SU-DHL-6 (cell line): ENCODE measurements at regions not wholly inside any gene's neighbourhood (a gene's known extent, or its start where the extent isn't known, plus 50 kb on each side); places are given as distances from the start of the nearest gene placed in this dataset.
"Not testable (repeated sequence)": the region's sequence is repeated elsewhere in the genome, so short reads cannot be mapped to it uniquely, and the experiment has no call there.

Experiments used
- H2AFZ ChIP-seq: fragments of 200-600 bp; sonication (generic); 2 replicates; pipeline ENCODE4 v1.6.1; 2014; ENCODE audit warnings: low read depth, mild to moderate bottlenecking, moderate library complexity, mixed read lengths, antibody characterized with exemption, low read length; ENCODE audit not compliant: severe bottlenecking
- H3F3A ChIP-seq: fragments of 200-600 bp; shearing (Covaris generic); 2 replicates; pipeline ENCODE4 v1.6.0; 2016; ENCODE audit warnings: antibody characterized with exemption, mild to moderate bottlenecking; ENCODE audit not compliant: insufficient read depth
- H3K27ac ChIP-seq: fragments of 200-600 bp; sonication (generic); 2 replicates; pipeline ENCODE4 v1.5.1; 2016; ENCODE audit warnings: low read depth, mild to moderate bottlenecking, low read length, moderate library complexity, mixed read lengths
- H3K27me3 ChIP-seq: fragments of 200-600 bp; sonication (generic), shearing (Covaris generic); 2 replicates; pipeline ENCODE4 v1.6.0; 2014; ENCODE audit warnings: mild to moderate bottlenecking, low read length
- H3K36me3 ChIP-seq: fragments of 200-600 bp; sonication (generic); 2 replicates; pipeline ENCODE4 v1.6.1; 2014; ENCODE audit warnings: mild to moderate bottlenecking, low read length, mixed read lengths
- H3K4me2 ChIP-seq: fragments of 300-600, 200-600 bp; shearing (Covaris generic), sonication (generic); 2 replicates; pipeline ENCODE4 v1.6.0; 2014; ENCODE audit warnings: low read length, low read depth, mild to moderate bottlenecking; ENCODE audit not compliant: poor library complexity, severe bottlenecking
- H3K4me3 ChIP-seq: fragments of 200-600 bp; sonication (generic); 2 replicates; pipeline ENCODE4 v1.5.1; 2014; ENCODE audit warnings: antibody characterized with exemption, low read length, mild to moderate bottlenecking, mixed read lengths; ENCODE audit not compliant: insufficient read depth, poor library complexity, severe bottlenecking
- H3K79me2 ChIP-seq: fragments of 200-600 bp; sonication (generic); 2 replicates; pipeline ENCODE4 v1.6.1; 2014; ENCODE audit warnings: mild to moderate bottlenecking, low read length, moderate library complexity; ENCODE audit not compliant: insufficient read depth
- H3K9ac ChIP-seq: fragments of 200-600 bp; sonication (generic); 2 replicates; pipeline ENCODE4 v1.7.0; 2014; ENCODE audit warnings: mild to moderate bottlenecking, low read length
- H3K9me2 ChIP-seq: fragments of 200-600 bp; sonication (generic); replicated peaks from 2 replicates; pipeline ENCODE4 v1.6.1; 2014; ENCODE audit warnings: low read length; ENCODE audit not compliant: insufficient read depth
- H3K9me3 ChIP-seq: fragments of 200-600 bp; sonication (generic); 2 replicates; pipeline ENCODE4 v1.6.1; 2014; ENCODE audit warnings: low read length, mixed read lengths; ENCODE audit not compliant: insufficient read depth
- H4K20me1 ChIP-seq: fragments of 200-600 bp; sonication (generic); 2 replicates; pipeline ENCODE4 v1.6.1; 2014; ENCODE audit warnings: low read depth, mild to moderate bottlenecking, antibody characterized with exemption, low read length, moderate library complexity, mixed read lengths
- CTCF ChIP-seq: fragments of 200-600 bp; sonication (generic); IDR thresholded peaks from one replicate; pipeline ENCODE4 v1.5.1; 2017; ENCODE audit warnings: antibody characterized with exemption, mild to moderate bottlenecking, low read length, moderate library complexity; ENCODE audit not compliant: insufficient read depth, poor library complexity, severe bottlenecking
- EZH2phosphoT487 ChIP-seq: fragments of 200-600 bp; sonication (generic), shearing (Covaris generic); conservative IDR thresholded peaks from 2 replicates; pipeline ENCODE4 v1.6.1; 2018; ENCODE audit warnings: mild to moderate bottlenecking, antibody characterized with exemption, low read length, moderate library complexity, mixed read lengths

GRCh38 chr1:229006121-229006870 lies 264.6 kb upstream of the RAB4A start:
- Histone ChIP-seq H3K9me3 (no peaks in the 10 kb centered on the region), H2AFZ (no peak overlapping the region), H3F3A (no peaks in the 10 kb centered on the region), H3K4me2 (no peak overlapping the region), H3K9me2 (no peaks in the 10 kb centered on the region), H3K4me3 (no peak overlapping the region), H3K27me3 (no peaks in the 10 kb centered on the region), H3K9ac (no peak overlapping the region), H4K20me1 (no peaks in the 10 kb centered on the region), H3K36me3 (no peaks in the 10 kb centered on the region), H3K79me2 (no peaks in the 10 kb centered on the region), H3K27ac (no peak overlapping the region)
- no peak for TF ChIP-seq EZH2phosphoT487

GRCh38 chr1:229007167-229007566 lies 263.7 kb upstream of the RAB4A start:
- no peak overlapping the region for H3K4me2 ChIP-seq
- no peaks in the 10 kb centered on the region for H3K36me3 ChIP-seq
- no peak overlapping the region for H2AFZ ChIP-seq
- H3K27ac ChIP-seq = no peak overlapping the region
- no peaks in the 10 kb centered on the region for H3K79me2 ChIP-seq
- TF ChIP-seq CTCF (no peak), EZH2phosphoT487 (no peak)
- H3K4me3 ChIP-seq = no peak overlapping the region
- no peaks in the 10 kb centered on the region for H3K9me2 ChIP-seq
- no peaks in the 10 kb centered on the region for H3K27me3 ChIP-seq
- H4K20me1 ChIP-seq = no peaks in the 10 kb centered on the region
- H3K9me3 ChIP-seq = no peaks in the 10 kb centered on the region
- no peaks in the 10 kb centered on the region for H3F3A ChIP-seq
- H3K9ac ChIP-seq = no peak overlapping the region

- Histone ChIP-seq H3F3A (no peaks in the 10 kb centered on the region), H3K4me3 (no peak overlapping the region), H3K79me2 (no peaks in the 10 kb centered on the region), H3K36me3 (no peaks in the 10 kb centered on the region), H3K27me3 (no peaks in the 10 kb centered on the region), H3K9ac (no peak overlapping the region), H2AFZ (no peak overlapping the region), H4K20me1 (no peaks in the 10 kb centered on the region), H3K4me2 (no peak overlapping the region), H3K9me3 (no peaks in the 10 kb centered on the region), H3K27ac (no peak overlapping the region), H3K9me2 (no peaks in the 10 kb centered on the region)
- TF ChIP-seq EZH2phosphoT487 (no peak), CTCF (no peak)
Measured at GRCh38 chr1:229007701-229008100, 263.2 kb upstream of the RAB4A start.

- H3K9me2 ChIP-seq, H3K4me3 ChIP-seq, H3K27ac ChIP-seq, H3K4me2 ChIP-seq, H4K20me1 ChIP-seq, H3K9ac ChIP-seq, H3K9me3 ChIP-seq, H2AFZ ChIP-seq, H3F3A ChIP-seq, H3K36me3 ChIP-seq, H3K27me3 ChIP-seq, H3K79me2 ChIP-seq: not testable (repeated sequence)
Measured at GRCh38 chr1:229008347-229008746, 262.6 kb upstream of the RAB4A start.
